ENCODE measurements at regions not wholly inside any gene's neighbourhood (a gene's known extent, or its start where the extent isn't known, plus 50 kb on each side); places are given as distances from the start of the nearest gene placed in this dataset.

- Mint-ChIP-seq H3K36me3 (no peaks in the 10 kb centered on the region), H3K27ac (no peak overlapping the region), H3K27me3 (ENCODE audit: low read depth in 2 of 2) (peaks cover 6 to 10% of the 10 kb centered on the region in 2 donors), H3K9me3 (no peaks in the 10 kb centered on the region), H3K4me3 (no peak overlapping the region), H3K4me1 (no peaks in the 10 kb centered on the region)
- Histone ChIP-seq H3K36me3 (ENCODE audit: control insufficient read depth, insufficient read depth, low read length) (no peaks in the 10 kb centered on the region), H3K27me3 (ENCODE audit: control insufficient read depth, insufficient read depth, low read length) (no peaks in the 10 kb centered on the region), H3K27ac (ENCODE audit: low read length) (no peak overlapping the region), H3K4me3 (ENCODE audit: low read length) (no peak overlapping the region), H3K9me3 (ENCODE audit: control insufficient read depth, insufficient read depth, low read length) (no peaks in the 10 kb centered on the region), H3K4me1 (ENCODE audit: control insufficient read depth, insufficient read depth, low read length) (no peaks in the 10 kb centered on the region)
- TF ChIP-seq CTCF (IDR thresholded peaks at IDR 0.05) = no peak
- intact Hi-C loops (cut with micrococcal nuclease) = no loop called here
- ATAC-seq = no peak
- whole genome bisulfite sequencing (ENCODE audit: insufficient coverage) = 87% methylated on average over 5 of the region's 5 CpGs
- DNase-seq = no peak
Measured at GRCh38 chr5:5583832-5584231, 161.4 kb downstream of the ICE1 start.

GRCh38 chr5:5583023-5583765 is 160.7 kb downstream of the ICE1 start:
- ATAC-seq = no peak
- H3K4me1 Mint-ChIP-seq = no peaks in the 10 kb centered on the region
- no peak overlapping the region for H3K4me3 Mint-ChIP-seq
- WGBS (ENCODE audit: insufficient coverage) = 95% methylated on average over 5 of the region's 5 CpGs
- no peaks in the 10 kb centered on the region for H3K27me3 ChIP-seq (ENCODE audit: control insufficient read depth, insufficient read depth, low read length)
- DNase-seq = no peak
- H3K27ac Mint-ChIP-seq = no peak overlapping the region
- no peak for TF ChIP-seq CTCF (IDR thresholded peaks at IDR 0.05)
- H3K27ac ChIP-seq (ENCODE audit: low read length) = no peak overlapping the region
- H3K4me1 ChIP-seq (ENCODE audit: control insufficient read depth, insufficient read depth, low read length) = no peaks in the 10 kb centered on the region
- peaks cover 4 to 5% of the 10 kb centered on the region in 2 donors for H3K27me3 Mint-ChIP-seq (ENCODE audit: low read depth in 2 of 2)
- no peaks in the 10 kb centered on the region for H3K36me3 Mint-ChIP-seq
- H3K9me3 ChIP-seq (ENCODE audit: control insufficient read depth, insufficient read depth, low read length) = no peaks in the 10 kb centered on the region
- no peaks in the 10 kb centered on the region for H3K36me3 ChIP-seq (ENCODE audit: control insufficient read depth, insufficient read depth, low read length)
- H3K9me3 Mint-ChIP-seq = no peaks in the 10 kb centered on the region
- no peak overlapping the region for H3K4me3 ChIP-seq (ENCODE audit: low read length)
- intact Hi-C loops (cut with micrococcal nuclease) = no loop called here

GRCh38 chr5:5581080-5581479 is 158.6 kb downstream of the ICE1 start:
- Histone ChIP-seq H3K27me3 (ENCODE audit: control insufficient read depth, insufficient read depth, low read length) (no peaks in the 10 kb centered on the region), H3K36me3 (ENCODE audit: control insufficient read depth, insufficient read depth, low read length) (no peaks in the 10 kb centered on the region), H3K27ac (ENCODE audit: low read length) (no peak overlapping the region), H3K9me3 (ENCODE audit: control insufficient read depth, insufficient read depth, low read length) (no peaks in the 10 kb centered on the region), H3K4me1 (ENCODE audit: control insufficient read depth, insufficient read depth, low read length) (no peaks in the 10 kb centered on the region), H3K4me3 (ENCODE audit: low read length) (no peak overlapping the region)
- no peaks in the 10 kb centered on the region for H3K4me1 Mint-ChIP-seq
- H3K4me3 Mint-ChIP-seq = no peak overlapping the region
- WGBS (ENCODE audit: insufficient coverage) = 58% methylated on average over 3 of the region's 3 CpGs
- DNase-seq = no peak
- no peak for TF ChIP-seq CTCF (IDR thresholded peaks at IDR 0.05)
- H3K27ac Mint-ChIP-seq = no peak overlapping the region
- ATAC-seq = no peak
- H3K36me3 Mint-ChIP-seq = no peaks in the 10 kb centered on the region
- intact Hi-C loops (cut with micrococcal nuclease) = no loop called here
- no peaks in the 10 kb centered on the region for H3K9me3 Mint-ChIP-seq
- peaks cover 0 to 2% of the 10 kb centered on the region in 2 donors for H3K27me3 Mint-ChIP-seq (ENCODE audit: low read depth in 2 of 2)

GRCh38 chr5:5576744-5577143 is 154.3 kb downstream of the ICE1 start:
- Histone ChIP-seq H3K27me3 (ENCODE audit: control insufficient read depth, insufficient read depth, low read length) (no peaks in the 10 kb centered on the region), H3K36me3 (ENCODE audit: control insufficient read depth, insufficient read depth, low read length) (no peaks in the 10 kb centered on the region), H3K9me3 (ENCODE audit: control insufficient read depth, insufficient read depth, low read length) (no peaks in the 10 kb centered on the region), H3K4me3 (ENCODE audit: low read length) (no peak overlapping the region), H3K27ac (ENCODE audit: low read length) (no peak overlapping the region), H3K4me1 (ENCODE audit: control insufficient read depth, insufficient read depth, low read length) (no peaks in the 10 kb centered on the region)
- Mint-ChIP-seq H3K36me3 (no peaks in the 10 kb centered on the region), H3K27ac (no peak overlapping the region), H3K9me3 (no peaks in the 10 kb centered on the region), H3K4me3 (no peak overlapping the region), H3K4me1 (no peaks in the 10 kb centered on the region), H3K27me3 (ENCODE audit: low read depth in 2 of 2) (peaks cover 6% of the 10 kb centered on the region in 2 donors)
- DNase-seq (no peak), ATAC-seq (no peak)
- intact Hi-C loops (cut with micrococcal nuclease) = no loop called here
- WGBS (ENCODE audit: insufficient coverage) = 81% methylated on average over 6 of the region's 6 CpGs
- no peak for TF ChIP-seq CTCF (IDR thresholded peaks at IDR 0.05)
